Caco-2 (cell line): ENCODE measurements at regions not wholly inside any gene's neighbourhood (a gene's known extent, or its start where the extent isn't known, plus 50 kb on each side); places are given as distances from the start of the nearest gene placed in this dataset.

Source experiments
- BruUV-seq: library from RNA; stranded (reverse); fragments of 400-500 nt; replicated peaks from 2 replicates; lab custom pipeline; 2021; lab: Mats Ljungman, UMichigan
- CTCF ChIA-PET: fragments of 300-600 bp; sonication (Branson Sonifier 250); formaldehyde crosslinking; loops from one replicate; lab custom pipeline; 2022; ENCODE audit warnings: antibody characterized with exemption; lab: Charles Lee
- POLR2A ChIA-PET: fragments of 300-600 bp; sonication (Branson Sonifier 250); formaldehyde crosslinking; loops from one replicate; lab custom pipeline; 2022; ENCODE audit warnings: antibody characterized with exemption; lab: Charles Lee
- DNase-seq, 2 experiments: peaks; one replicate each; pipeline versions ENCODE4 v3.0.0 to v3.0.0-alpha.2; 2020 to 2022
- H3K27me3 ChIP-seq: replicated peaks from 2 replicates; pipeline ENCODE4 v1.6.0; 2011; ENCODE audit warnings: low read length; ENCODE audit not compliant: control insufficient read depth, insufficient read depth
- H3K36me3 ChIP-seq: 2 replicates; pipeline ENCODE4 v1.5.1; 2011; ENCODE audit warnings: low read length; ENCODE audit not compliant: control insufficient read depth, insufficient read depth
- H3K4me1 ChIP-seq: fragments of 250-450 bp; sonication (Bioruptor Pico); 2 replicates; pipeline ENCODE4 v1.5.1; 2020; ENCODE audit warnings: mild to moderate bottlenecking
- H3K4me3 ChIP-seq: 2 replicates; pipeline ENCODE4 v1.5.1; 2011; ENCODE audit warnings: low read depth, mild to moderate bottlenecking, control low read depth, low read length
- H3K9me3 ChIP-seq: fragments of 250-450 bp; sonication (Bioruptor Pico); 2 replicates; pipeline ENCODE4 v1.5.1; 2020; ENCODE audit warnings: mild to moderate bottlenecking, moderate library complexity
- H3K27ac Mint-ChIP-seq: one replicate; pipeline ENCODE4 v1.8.0; 2022; ENCODE audit warnings: mixed read lengths; ENCODE audit not compliant: unreplicated experiment
- H3K27me3 Mint-ChIP-seq: one replicate; pipeline ENCODE4 v1.8.0; 2022; ENCODE audit warnings: mixed read lengths; ENCODE audit not compliant: insufficient read depth, unreplicated experiment
- H3K36me3 Mint-ChIP-seq: one replicate; pipeline ENCODE4 v1.8.0; 2022; ENCODE audit warnings: mild to moderate bottlenecking, mixed read lengths; ENCODE audit not compliant: insufficient read depth, unreplicated experiment
- H3K4me1 Mint-ChIP-seq: one replicate; pipeline ENCODE4 v1.8.0; 2022; ENCODE audit warnings: low read depth, mixed read lengths; ENCODE audit not compliant: unreplicated experiment
- H3K4me3 Mint-ChIP-seq: one replicate; pipeline ENCODE4 v1.8.0; 2022; ENCODE audit warnings: mild to moderate bottlenecking, moderate library complexity, mixed read lengths; ENCODE audit not compliant: unreplicated experiment
- H3K9me3 Mint-ChIP-seq: one replicate; pipeline ENCODE4 v1.8.0; 2022; ENCODE audit warnings: mixed read lengths; ENCODE audit not compliant: unreplicated experiment
- CTCF ChIP-seq, 2 experiments: fragments of 200-600 bp in 1 of 2; IDR thresholded peaks; 1 replicate in 1 of 2; 2 replicates in 1 of 2; pipeline versions ENCODE4 v1.5.1 to v1.8.0; 2011 to 2022; ENCODE audit warnings: antibody characterized with exemption in 1 of 2, control low read depth in 1 of 2, inconsistent platforms in 1 of 2, low read depth in 1 of 2, low read length in 1 of 2, mild to moderate bottlenecking in 1 of 2, moderate library complexity in 1 of 2; ENCODE audit not compliant: insufficient read depth in 1 of 2, severe bottlenecking in 1 of 2, unreplicated experiment in 1 of 2
- intact Hi-C: fragments of 100-400 bp; cut with micrococcal nuclease; formaldehyde crosslinking; loops from one replicate; pipeline ENCODE4 v1.10.0; 2022; ENCODE audit not compliant: unreplicated experiment

DNA sequence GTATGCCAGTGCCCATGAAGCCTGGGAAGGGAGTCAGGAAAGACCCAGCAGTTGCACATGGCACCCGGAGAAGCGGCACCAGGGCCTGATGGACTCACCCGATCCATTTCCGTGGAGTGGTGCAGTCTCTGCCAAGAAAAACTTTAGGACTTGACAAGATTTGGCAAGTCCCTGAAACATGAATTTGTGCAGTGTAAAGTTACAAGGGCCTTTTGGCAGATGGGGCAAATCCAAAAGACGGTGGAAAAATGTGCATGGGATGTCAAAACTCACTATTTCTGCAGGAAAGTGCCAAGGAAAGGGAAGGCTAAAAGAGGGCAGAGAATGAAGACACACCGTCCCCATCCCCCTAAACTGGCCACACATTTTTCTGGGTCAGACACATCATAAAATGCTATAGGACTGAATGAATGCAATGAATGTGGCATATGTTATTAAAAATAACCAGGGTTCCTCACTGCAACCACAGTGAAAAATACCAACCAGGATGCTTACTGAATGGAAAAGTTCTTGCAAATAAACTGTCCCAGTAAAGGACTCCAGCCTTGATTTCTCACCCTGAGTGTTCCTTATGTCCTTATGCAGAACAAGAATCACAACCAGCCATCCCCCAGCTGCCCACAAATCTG is 173.5 kb upstream of the SIX2 start:
- H3K4me3 Mint-ChIP-seq, result no peak overlapping the region
- Histone ChIP-seq H3K36me3 (no peaks in the 10 kb centered on the region), H3K4me1 (no peaks in the 10 kb centered on the region), H3K4me3 (no peak overlapping the region), H3K27me3 (no peaks in the 10 kb centered on the region), H3K9me3 (no peaks in the 10 kb centered on the region)
- ChIA-PET CTCF (no interaction called here), POLR2A (no interaction called here)
- no TSS peak for BruUV-seq
- no peak overlapping the region for H3K27ac Mint-ChIP-seq
- H3K36me3 Mint-ChIP-seq, result no peaks in the 10 kb centered on the region
- H3K9me3 Mint-ChIP-seq, result no peaks in the 10 kb centered on the region
- peaks cover 8% of the 10 kb centered on the region for H3K4me1 Mint-ChIP-seq
- intact Hi-C loops, result no loop called here
- H3K27me3 Mint-ChIP-seq, result peaks cover 11% of the 10 kb centered on the region
- no peak for TF ChIP-seq CTCF (IDR thresholded peaks at IDR 0.05; ENCODE audit: insufficient read depth in 1 of 2, low read depth in 1 of 2, low read length in 1 of 2, severe bottlenecking in 1 of 2, unreplicated experiment in 1 of 2)
- no peak for DNase-seq

DNA sequence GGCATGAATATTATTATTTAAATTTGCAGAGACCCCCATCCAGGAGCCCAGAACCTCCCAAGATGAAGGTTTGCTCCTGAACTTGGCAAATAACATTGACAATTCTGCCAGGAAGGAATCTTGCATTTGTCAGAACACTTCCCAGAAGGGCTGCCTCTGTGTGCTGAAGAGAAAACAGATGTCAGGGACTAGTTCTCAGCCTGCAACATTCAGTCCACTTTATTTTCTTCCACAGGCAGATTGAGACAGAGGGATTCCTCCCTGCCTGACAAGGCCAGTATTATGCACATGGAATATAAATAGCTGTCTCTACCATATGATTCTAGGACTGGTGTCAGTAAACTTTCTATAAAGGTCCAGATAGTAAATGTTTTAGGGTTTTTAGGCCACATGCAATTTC is 171.5 kb upstream of the SIX2 start:
- no peak overlapping the region for H3K4me3 Mint-ChIP-seq
- no peaks in the 10 kb centered on the region for H3K36me3 Mint-ChIP-seq
- H3K27ac Mint-ChIP-seq, result no peak overlapping the region
- ChIA-PET CTCF (no interaction called here), POLR2A (no interaction called here)
- Histone ChIP-seq H3K27me3 (no peaks in the 10 kb centered on the region; the same call in 1 of the 2 replicates), H3K9me3 (no peaks in the 10 kb centered on the region), H3K4me3 (no peak overlapping the region), H3K36me3 (no peaks in the 10 kb centered on the region), H3K4me1 (no peaks in the 10 kb centered on the region)
- peaks cover 16% of the 10 kb centered on the region for H3K27me3 Mint-ChIP-seq
- BruUV-seq, result no TSS peak
- H3K4me1 Mint-ChIP-seq, result peaks cover 8% of the 10 kb centered on the region
- TF ChIP-seq CTCF (IDR thresholded peaks at IDR 0.05; ENCODE audit: insufficient read depth in 1 of 2, low read depth in 1 of 2, low read length in 1 of 2, severe bottlenecking in 1 of 2, unreplicated experiment in 1 of 2), result no peak
- intact Hi-C loops, result no loop called here
- no peaks in the 10 kb centered on the region for H3K9me3 Mint-ChIP-seq
- no peak for DNase-seq

DNA sequence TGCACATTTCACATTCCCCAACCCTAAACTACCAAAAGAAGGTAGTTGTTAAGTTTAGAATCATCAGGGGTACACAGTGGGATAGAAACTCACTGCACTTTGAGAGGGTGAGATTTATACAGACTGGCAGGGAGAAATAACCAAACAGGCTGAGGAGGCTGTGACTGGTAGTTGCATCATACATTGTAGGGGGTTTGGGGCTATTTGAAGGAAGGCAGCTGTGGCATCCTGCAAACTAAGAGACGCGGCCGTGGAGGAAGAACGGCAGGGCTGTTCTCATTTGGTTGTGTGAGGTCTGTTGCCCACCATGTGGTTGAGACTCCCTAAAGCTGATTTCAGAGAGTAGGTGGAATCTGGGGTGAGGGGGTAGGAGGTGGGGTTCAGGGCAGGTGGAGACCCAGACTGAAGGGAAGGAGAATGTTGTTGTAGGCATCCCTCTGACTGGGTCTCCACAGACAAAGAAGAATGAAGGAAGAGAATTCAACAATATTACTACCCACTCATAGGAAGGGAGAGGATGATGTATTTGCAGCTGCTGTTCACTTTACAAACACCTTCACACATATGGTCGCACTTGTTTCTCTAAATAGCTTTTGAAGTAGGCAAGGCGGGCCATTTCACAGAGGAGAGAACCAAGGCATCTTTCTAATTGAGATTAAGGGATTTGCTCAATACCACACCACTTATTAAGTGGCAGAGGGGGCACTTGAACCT is 170.9 kb upstream of the SIX2 start:
- Mint-ChIP-seq H3K4me3 (no peak overlapping the region), H3K27ac (no peak overlapping the region), H3K4me1 (peaks cover 8% of the 10 kb centered on the region), H3K9me3 (no peaks in the 10 kb centered on the region), H3K27me3 (peaks cover 16% of the 10 kb centered on the region), H3K36me3 (no peaks in the 10 kb centered on the region)
- no peak for TF ChIP-seq CTCF (IDR thresholded peaks at IDR 0.05; ENCODE audit: insufficient read depth in 1 of 2, low read depth in 1 of 2, low read length in 1 of 2, severe bottlenecking in 1 of 2, unreplicated experiment in 1 of 2)
- intact Hi-C loops, result no loop called here
- no peaks in the 10 kb centered on the region for H3K4me1 ChIP-seq
- no TSS peak for BruUV-seq
- H3K36me3 ChIP-seq, result no peaks in the 10 kb centered on the region
- H3K27me3 ChIP-seq, result no peaks in the 10 kb centered on the region; the same call in 1 of the 2 replicates
- H3K4me3 ChIP-seq, result no peak overlapping the region
- no peaks in the 10 kb centered on the region for H3K9me3 ChIP-seq
- ChIA-PET CTCF (no interaction called here), POLR2A (no interaction called here)
- no peak for DNase-seq
